K562 (cell line): ENCODE measurements at regions not wholly inside any gene's neighbourhood (a gene's known extent, or its start where the extent isn't known, plus 50 kb on each side); places are given as distances from the start of the nearest gene placed in this dataset.

Source experiments
- ATAC-seq: fragments of 200-7000 bp; cut with Tn5 transposase; 3 replicates; pipeline ENCODE4 v1.9.1; 2020; ENCODE audit warnings: moderate library complexity
- BruUV-seq: library from RNA; stranded (reverse); fragments of 400-500 nt; replicated peaks from 2 replicates; lab custom pipeline; 2021; lab: Mats Ljungman, UMichigan
- CTCF ChIA-PET: fragments of 300-600 bp; formaldehyde crosslinking; extraction: SDS; loops from one replicate; lab custom pipeline; 2021; ENCODE audit warnings: low intra/inter-chr PET ratio; lab: Yijun Ruan, JAX
- POLR2A ChIA-PET: fragments of 300-600, 350-650 bp; sonication (Branson Sonifier 250); formaldehyde crosslinking; extraction: SDS; loops from one replicate; lab custom pipeline; 2021; ENCODE audit warnings: antibody characterized with exemption, inconsistent platforms; lab: Yijun Ruan, JAX
- DNase-seq, 4 experiments: peaks; one replicate each; pipeline versions ENCODE4 v3.0.0 to v3.0.0-alpha.2; 2011 to 2018; ENCODE audit warnings: low spot score in 3 of 4, mixed read lengths in 3 of 4; ENCODE audit errors: extremely low read depth in 1 of 4
- FAIRE-seq: peaks from 2 replicates; lab custom pipeline; 2011; peaks lifted over from hg19 to GRCh38; lab: Jason Lieb, UNC
- H2AFZ ChIP-seq: 2 replicates; pipeline ENCODE4 v1.6.0; 2011; ENCODE audit warnings: low read depth, low read length, control low read depth, inconsistent platforms
- H3K27ac ChIP-seq: fragments of 200-600 bp; 3 replicates; pipeline ENCODE4 v1.8.0; 2011; ENCODE audit warnings: low read depth, mild to moderate bottlenecking, control low read depth, inconsistent platforms, low read length, moderate library complexity, mixed read lengths; ENCODE audit errors: extremely low read depth
- H3K27me3 ChIP-seq, 2 experiments: fragments of 300-600 bp in 1 of 2; 2 replicates in 1 of 2; 3 replicates in 1 of 2; pipeline versions ENCODE4 v1.6.0 to v1.8.0; 2011; ENCODE audit warnings: inconsistent platforms in 2 of 2, low read length in 2 of 2, mild to moderate bottlenecking in 1 of 2, mixed read lengths in 1 of 2, moderate library complexity in 1 of 2; ENCODE audit not compliant: control insufficient read depth in 2 of 2, insufficient read depth in 2 of 2
- H3K36me3 ChIP-seq: fragments of 300-600 bp; 3 replicates; pipeline ENCODE4 v1.8.0; 2011; ENCODE audit warnings: mild to moderate bottlenecking, low read length, inconsistent platforms; ENCODE audit not compliant: control insufficient read depth, insufficient read depth
- H3K4me1 ChIP-seq, 2 experiments: fragments of 200-600 bp in 1 of 2; replicated peaks in 1 of 2; 2 replicates in 1 of 2; 3 replicates in 1 of 2; pipeline versions ENCODE4 v1.5.1 to v1.8.0; 2011; ENCODE audit warnings: inconsistent platforms in 2 of 2, low read length in 2 of 2, mild to moderate bottlenecking in 1 of 2, mixed read lengths in 1 of 2, moderate library complexity in 1 of 2; ENCODE audit not compliant: control insufficient read depth in 2 of 2, insufficient read depth in 2 of 2
- H3K4me2 ChIP-seq: 2 replicates; pipeline ENCODE4 v1.6.1; 2011; ENCODE audit warnings: low read length, control low read depth, inconsistent platforms, mixed read lengths; ENCODE audit not compliant: insufficient read depth
- H3K4me3 ChIP-seq: fragments of 200-600 bp; sonication (generic), shearing (Covaris generic); 2 replicates; pipeline ENCODE4 v1.5.1; 2016; ENCODE audit warnings: control low read depth, inconsistent platforms
- H3K79me2 ChIP-seq: fragments of 200-600 bp; 3 replicates; pipeline ENCODE4 v1.8.0; 2011; ENCODE audit warnings: low read length, inconsistent platforms; ENCODE audit not compliant: control insufficient read depth, insufficient read depth
- H3K9ac ChIP-seq, 2 experiments: 2 replicates each; pipeline versions ENCODE4 v1.6.0 to v1.6.1; 2011; ENCODE audit warnings: low read depth in 2 of 2, low read length in 2 of 2, control low read depth in 1 of 2, inconsistent platforms in 1 of 2, mild to moderate bottlenecking in 1 of 2, mixed read lengths in 1 of 2; ENCODE audit not compliant: insufficient read depth in 1 of 2
- H3K9me1 ChIP-seq: one replicate; pipeline ENCODE4 v1.6.0; 2011; ENCODE audit warnings: inconsistent platforms, mild to moderate bottlenecking, low read length, moderate library complexity; ENCODE audit not compliant: control insufficient read depth, insufficient read depth
- H3K9me3 ChIP-seq: replicated peaks from 2 replicates; pipeline ENCODE4 v1.5.1; 2011; ENCODE audit warnings: low read depth, low read length, inconsistent platforms; ENCODE audit not compliant: control insufficient read depth, insufficient read depth
- H4K20me1 ChIP-seq: replicated peaks from 2 replicates; pipeline ENCODE4 v1.6.1; 2011; ENCODE audit warnings: low read length, inconsistent platforms, mixed read lengths; ENCODE audit not compliant: control insufficient read depth, insufficient read depth
- MEF2A ChIP-seq: IDR thresholded peaks from 2 replicates; pipeline ENCODE4 v1.6.1; 2011; ENCODE audit warnings: low read depth, mild to moderate bottlenecking, low read length, moderate library complexity; ENCODE audit not compliant: control insufficient read depth
- WGBS: fragments of 100-300 bp; shearing (Covaris generic); methylation state at CpG from one replicate; pipeline ENCODE4 v1.1.6; 2016; ENCODE audit warnings: low coverage, mixed read lengths; ENCODE audit not compliant: insufficient coverage; ENCODE audit errors: missing lambda C conversion rate; 5-methylcytosine and 5-hydroxymethylcytosine counted together
- in situ Hi-C: fragments of 300-500 bp; cut with MboI; formaldehyde crosslinking; loops from 4 replicates; pipeline ENCODE4 v1.15.0; 2018; ENCODE audit warnings: inconsistent platforms, mixed read lengths
- intact Hi-C: fragments of 100-400 bp; cut with micrococcal nuclease; formaldehyde crosslinking; loops from 2 replicates; pipeline ENCODE4 v1.14.2; 2022
- TF ChIP-seq, protein P1 (sequence below), 2 experiments: fragments of 450-650 bp; IDR thresholded peaks; 2 replicates each; pipeline ENCODE4 v1.6.1; 2018; ENCODE audit warnings: mild to moderate bottlenecking in 2 of 2, low read depth in 1 of 2; ENCODE audit not compliant: partially characterized antibody in 2 of 2
- TF ChIP-seq, protein P2 (sequence below): IDR thresholded peaks from 2 replicates; pipeline ENCODE4 v1.6.1; 2016; ENCODE audit warnings: missing genetic modification characterization, missing compliant biosample characterization

DNA sequence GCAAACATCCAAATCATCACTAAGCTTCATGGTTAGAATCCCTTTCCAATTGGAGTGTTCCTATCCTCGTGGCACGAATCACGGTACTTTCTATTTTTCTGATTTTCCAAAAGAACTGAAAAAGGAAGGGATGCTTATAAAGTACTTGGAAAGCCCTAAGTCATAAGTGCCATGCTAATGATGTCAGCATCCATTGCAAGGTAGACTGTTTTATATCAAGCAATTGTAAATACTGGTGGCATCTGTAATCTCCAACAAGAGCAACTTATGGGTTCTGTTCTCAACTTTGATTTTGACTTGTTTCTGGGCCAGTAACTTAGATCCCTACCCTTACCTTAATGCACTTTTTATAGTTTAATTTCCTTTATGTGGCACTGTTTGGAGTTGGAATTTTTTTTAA, 619.5 kb downstream of the BCL11A start:
- Histone ChIP-seq H3K27me3 (no peaks in the 10 kb centered on the region), H3K9me1 (no peaks in the 10 kb centered on the region), H4K20me1 (no peaks in the 10 kb centered on the region), H3K79me2 (no peaks in the 10 kb centered on the region), H3K4me1 (no peaks in the 10 kb centered on the region), H3K4me2 (no peak overlapping the region), H2AFZ (no peak overlapping the region), H3K27ac (no peak overlapping the region), H3K36me3 (no peaks in the 10 kb centered on the region), H3K9me3 (no peaks in the 10 kb centered on the region), H3K9ac (no peak overlapping the region), H3K4me3 (no peak overlapping the region)
- no TSS peak for BruUV-seq
- TF ChIP-seq, protein P1, sequence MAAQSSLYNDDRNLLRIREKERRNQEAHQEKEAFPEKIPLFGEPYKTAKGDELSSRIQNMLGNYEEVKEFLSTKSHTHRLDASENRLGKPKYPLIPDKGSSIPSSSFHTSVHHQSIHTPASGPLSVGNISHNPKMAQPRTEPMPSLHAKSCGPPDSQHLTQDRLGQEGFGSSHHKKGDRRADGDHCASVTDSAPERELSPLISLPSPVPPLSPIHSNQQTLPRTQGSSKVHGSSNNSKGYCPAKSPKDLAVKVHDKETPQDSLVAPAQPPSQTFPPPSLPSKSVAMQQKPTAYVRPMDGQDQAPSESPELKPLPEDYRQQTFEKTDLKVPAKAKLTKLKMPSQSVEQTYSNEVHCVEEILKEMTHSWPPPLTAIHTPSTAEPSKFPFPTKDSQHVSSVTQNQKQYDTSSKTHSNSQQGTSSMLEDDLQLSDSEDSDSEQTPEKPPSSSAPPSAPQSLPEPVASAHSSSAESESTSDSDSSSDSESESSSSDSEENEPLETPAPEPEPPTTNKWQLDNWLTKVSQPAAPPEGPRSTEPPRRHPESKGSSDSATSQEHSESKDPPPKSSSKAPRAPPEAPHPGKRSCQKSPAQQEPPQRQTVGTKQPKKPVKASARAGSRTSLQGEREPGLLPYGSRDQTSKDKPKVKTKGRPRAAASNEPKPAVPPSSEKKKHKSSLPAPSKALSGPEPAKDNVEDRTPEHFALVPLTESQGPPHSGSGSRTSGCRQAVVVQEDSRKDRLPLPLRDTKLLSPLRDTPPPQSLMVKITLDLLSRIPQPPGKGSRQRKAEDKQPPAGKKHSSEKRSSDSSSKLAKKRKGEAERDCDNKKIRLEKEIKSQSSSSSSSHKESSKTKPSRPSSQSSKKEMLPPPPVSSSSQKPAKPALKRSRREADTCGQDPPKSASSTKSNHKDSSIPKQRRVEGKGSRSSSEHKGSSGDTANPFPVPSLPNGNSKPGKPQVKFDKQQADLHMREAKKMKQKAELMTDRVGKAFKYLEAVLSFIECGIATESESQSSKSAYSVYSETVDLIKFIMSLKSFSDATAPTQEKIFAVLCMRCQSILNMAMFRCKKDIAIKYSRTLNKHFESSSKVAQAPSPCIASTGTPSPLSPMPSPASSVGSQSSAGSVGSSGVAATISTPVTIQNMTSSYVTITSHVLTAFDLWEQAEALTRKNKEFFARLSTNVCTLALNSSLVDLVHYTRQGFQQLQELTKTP (IDR thresholded peaks at IDR 0.05; ENCODE audit: low read depth in 1 of 2, partially characterized antibody in 2 of 2), result no peak
- TF ChIP-seq, protein P2, sequence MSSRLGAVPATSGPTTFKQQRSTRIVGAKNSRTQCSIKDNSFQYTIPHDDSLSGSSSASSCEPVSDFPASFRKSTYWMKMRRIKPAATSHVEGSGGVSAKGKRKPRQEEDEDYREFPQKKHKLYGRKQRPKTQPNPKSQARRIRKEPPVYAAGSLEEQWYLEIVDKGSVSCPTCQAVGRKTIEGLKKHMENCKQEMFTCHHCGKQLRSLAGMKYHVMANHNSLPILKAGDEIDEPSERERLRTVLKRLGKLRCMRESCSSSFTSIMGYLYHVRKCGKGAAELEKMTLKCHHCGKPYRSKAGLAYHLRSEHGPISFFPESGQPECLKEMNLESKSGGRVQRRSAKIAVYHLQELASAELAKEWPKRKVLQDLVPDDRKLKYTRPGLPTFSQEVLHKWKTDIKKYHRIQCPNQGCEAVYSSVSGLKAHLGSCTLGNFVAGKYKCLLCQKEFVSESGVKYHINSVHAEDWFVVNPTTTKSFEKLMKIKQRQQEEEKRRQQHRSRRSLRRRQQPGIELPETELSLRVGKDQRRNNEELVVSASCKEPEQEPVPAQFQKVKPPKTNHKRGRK (tag), result no peak
- TF ChIP-seq MEF2A, result no peak
- ChIA-PET POLR2A (no interaction called here), CTCF (no interaction called here)
- in situ Hi-C loops, result no loop called here
- intact Hi-C loops, result no loop called here
- no peak for FAIRE-seq
- no peak for ATAC-seq
- WGBS, result 0% methylated on average over 3 of the region's 3 CpGs
- DNase-seq, result no peak
